HG03342 (cell line): ENCODE measurements at regions not wholly inside any gene's neighbourhood (a gene's known extent, or its start where the extent isn't known, plus 50 kb on each side); places are given as distances from the start of the nearest gene placed in this dataset.
"Not testable (repeated sequence)": the region's sequence is repeated elsewhere in the genome, so short reads cannot be mapped to it uniquely, and the experiment has no call there.

Source experiments
- ATAC-seq: cut with Tn5 transposase; IDR thresholded peaks from one replicate; pipeline ENCODE4 v1.9.1; 2021; ENCODE audit warnings: mild to moderate bottlenecking, moderate library complexity; ENCODE audit not compliant: unreplicated experiment

DNA sequence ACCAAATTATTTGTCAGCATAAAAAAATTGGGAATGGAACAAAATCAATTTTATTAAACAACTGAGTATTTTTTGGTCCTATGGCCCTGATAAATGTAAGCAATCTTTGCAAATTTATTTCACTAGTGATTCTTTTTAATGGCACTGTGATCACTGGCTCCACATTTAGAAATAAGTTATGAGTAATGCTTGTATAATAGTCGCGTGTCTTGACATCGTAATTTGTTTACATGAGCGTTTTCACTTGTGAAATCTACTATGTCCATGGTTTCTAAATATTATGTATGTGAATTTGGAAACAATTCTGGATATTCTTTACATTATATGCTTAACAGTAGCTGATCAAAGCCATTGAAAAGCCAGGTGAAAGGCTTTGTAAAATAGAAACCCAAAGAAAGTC, 817.5 kb downstream of the EFNA5 start:
- no peak for ATAC-seq

DNA sequence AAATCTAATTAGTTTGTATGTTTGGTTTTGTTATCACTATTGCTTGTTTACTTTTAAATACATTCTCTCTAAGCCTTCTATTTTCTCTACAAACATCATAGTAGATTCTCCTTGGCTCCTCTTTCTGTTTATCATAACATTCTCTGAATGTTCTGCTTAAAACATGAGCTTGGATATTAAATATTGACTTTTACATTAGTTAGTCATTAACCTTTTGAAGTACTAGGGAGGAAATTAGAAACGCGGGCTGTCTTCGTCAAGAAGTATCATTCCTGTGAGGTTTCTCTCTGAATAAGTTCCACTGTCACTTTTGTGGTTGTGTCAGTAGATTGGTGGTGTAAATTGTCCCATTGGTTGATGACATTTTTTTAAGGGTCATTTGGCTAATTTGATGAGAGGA, 821.5 kb downstream of the EFNA5 start:
- no peak for ATAC-seq

DNA sequence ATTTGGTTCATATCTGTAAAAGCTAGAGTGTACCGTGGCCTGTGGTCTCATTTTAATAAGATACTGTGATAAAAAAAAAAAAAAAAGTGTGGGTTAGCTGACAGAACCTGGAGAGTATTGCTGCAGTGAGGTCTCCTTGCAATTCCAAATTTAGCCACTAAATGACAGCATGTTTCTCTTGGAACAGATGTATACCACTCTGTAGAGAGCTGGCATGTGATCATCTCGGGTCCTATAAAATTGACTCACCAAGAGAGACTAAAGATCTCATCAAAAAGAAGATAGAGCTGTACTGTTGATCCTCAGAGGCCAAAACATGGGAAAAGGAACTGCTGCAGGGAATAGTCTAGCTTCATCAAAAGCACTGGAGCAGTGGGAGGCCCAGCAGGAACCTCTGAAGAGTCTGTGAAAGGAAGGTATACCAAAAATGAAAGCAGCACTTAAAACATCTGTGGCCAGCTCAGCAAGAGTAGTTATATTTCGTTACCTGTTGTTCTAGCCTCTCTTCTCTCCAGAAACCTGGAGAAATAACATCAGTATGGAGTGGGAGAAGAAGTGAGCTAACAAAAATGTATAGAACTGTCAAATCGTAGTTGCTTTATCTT, 826.8 kb downstream of the EFNA5 start:
- ATAC-seq, result peak; percentile 84

DNA sequence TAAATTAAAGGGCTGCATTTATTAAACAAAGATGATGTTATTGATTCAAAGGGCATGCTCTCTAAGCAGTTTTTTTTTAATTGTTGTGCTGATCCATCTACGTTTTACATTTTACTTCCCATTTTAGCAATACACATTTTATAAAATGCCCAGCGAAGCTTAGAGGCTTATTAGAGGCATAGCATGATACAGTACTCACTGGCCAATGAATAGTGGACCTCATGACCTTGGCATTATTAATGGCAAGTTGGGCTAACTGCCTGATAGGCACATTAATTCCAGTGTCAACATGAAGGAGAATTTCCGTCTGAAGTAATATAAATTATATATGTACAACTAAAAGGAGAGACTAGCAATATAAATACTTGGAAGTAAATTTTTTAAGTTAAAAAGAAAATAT, 837.2 kb downstream of the EFNA5 start:
- no peak for ATAC-seq

DNA sequence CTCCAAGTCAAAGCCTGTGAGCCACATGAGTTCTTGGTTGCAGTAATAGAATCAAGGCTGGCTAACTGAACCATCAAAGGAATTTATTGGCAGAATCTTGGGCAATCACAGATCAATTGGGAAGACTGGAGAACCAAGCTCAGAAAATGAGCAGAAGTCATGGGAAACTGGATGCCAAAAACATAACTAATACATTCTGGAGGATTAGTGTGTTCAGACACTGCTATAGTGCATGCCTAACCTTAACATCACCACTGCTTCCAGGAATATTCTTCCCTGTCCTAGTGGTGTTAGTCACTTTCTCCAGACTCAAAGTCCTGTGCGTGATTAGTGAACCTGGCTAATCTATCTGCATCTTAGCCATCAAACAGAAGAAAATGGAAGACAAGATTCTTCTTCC, 843.7 kb downstream of the EFNA5 start:
- ATAC-seq, result no peak

DNA sequence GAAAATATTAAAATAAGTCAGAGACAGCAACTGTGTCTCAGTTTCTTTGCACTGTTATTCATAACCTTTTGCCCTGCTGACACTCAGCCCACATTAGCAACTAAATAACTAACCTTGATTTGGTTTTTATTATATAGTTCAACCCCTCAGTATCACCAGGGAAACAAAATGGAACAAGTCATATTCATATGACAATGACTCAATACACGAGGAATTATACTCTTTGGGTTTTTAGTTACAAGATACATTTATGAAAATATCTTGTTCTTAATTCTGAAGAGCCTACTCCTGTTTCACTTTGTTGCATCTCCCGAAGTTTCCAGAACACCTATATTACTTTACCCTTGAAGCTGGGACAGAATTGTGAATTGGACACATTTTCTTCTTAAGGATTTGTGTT, 845.4 kb downstream of the EFNA5 start:
- ATAC-seq, result no peak

DNA sequence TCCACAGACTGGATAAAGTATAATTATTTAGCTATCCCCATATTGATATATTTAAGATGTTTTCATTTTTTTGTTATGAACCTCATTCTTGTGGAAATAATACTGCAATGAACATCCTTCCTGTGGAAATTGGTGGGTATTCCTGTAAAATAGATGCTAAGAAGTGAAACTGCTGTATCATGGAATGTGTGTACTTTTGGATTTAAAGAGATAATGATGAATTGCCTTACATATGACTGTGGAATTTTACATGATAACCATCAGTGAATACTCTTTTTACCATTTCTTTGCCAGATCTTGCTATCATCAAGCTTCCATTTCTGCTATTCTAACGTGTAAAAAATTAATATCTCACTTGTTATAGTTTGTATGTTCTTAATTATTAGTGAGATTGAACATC, 847.9 kb downstream of the EFNA5 start:
- ATAC-seq, result no peak

- ATAC-seq, result no peak
Observed at GRCh38 chr5:106818552-106818951, 852.2 kb downstream of the EFNA5 start.

DNA sequence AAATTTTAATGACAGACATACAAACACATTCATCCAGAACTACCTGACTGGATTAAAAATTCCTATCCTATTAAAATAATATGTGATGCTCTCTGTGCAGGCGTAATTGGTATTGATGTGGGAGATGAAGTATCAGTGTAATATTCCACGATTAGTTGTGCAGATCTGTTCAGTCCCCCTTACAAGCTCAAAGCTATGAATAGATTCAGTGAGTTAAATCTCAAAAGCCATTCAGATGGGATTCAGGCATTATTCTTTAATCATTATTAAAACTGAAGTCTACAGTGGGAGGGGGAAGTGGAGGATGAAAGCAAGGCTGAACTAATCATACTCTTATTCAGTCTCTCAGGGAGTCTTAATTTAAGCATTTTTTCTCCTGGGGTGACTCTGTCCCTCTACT, 855.8 kb downstream of the EFNA5 start:
- ATAC-seq, result no peak

DNA sequence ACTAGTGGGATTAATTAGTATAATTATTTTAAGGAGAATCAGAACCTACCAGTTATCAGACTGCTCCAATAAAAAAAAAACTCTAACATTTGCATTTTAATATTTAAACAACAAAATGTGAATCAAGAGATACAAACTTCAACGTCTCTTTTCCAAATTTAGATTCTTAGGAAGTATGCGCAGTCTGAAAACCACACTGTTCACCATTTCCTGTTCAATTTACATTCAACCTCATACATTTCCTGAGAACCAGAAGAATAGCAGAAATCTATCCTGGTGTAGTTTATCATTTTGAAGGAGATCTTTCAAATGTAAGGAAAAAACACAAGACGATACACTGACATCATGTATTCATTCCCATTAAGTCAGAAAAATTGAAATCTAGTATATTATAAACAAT, 869.2 kb downstream of the EFNA5 start:
- ATAC-seq, result no peak

- ATAC-seq, result no peak
Observed at GRCh38 chr5:106797996-106798395, 872.7 kb downstream of the EFNA5 start.

GRCh38 chr5:106796081-106796480, 874.7 kb downstream of the EFNA5 start:
- no peak for ATAC-seq

DNA sequence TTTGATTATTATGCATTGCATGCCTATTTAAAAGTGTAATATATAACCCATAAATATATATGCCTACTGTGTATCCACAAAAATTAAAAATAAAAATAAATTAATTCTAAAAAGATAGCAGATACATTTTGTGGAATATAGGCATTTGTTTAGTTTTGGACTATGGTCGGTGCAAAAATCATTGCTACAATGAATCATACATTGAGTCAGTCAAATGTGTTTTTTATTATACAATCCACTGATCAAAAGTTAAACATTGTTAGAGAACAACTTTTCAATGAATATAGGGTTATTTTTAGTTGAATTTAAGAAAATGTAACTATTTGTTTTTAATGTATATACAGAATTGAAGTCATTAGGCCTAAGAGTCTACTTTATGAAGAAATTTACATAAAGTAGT, 885.9 kb downstream of the EFNA5 start:
- ATAC-seq, result no peak

DNA sequence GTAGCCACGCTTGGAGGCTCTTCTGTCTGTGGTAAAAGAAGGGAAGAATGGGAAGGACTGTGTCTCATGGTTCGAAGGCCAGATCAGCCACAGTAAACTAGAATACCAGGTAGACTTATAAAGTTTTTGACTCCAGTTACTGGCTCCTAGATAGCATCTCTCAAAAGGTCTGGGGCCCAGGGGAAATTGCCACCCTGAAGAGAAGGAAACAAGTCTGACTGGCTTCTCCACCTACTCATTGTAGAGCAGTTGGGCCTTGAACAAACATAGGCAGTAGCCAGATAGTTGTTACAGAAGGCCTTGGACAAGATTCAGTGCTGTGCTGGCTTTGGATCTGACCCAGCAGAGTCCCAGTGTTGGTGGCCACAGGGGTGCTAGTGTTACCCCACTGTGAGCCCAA, 890.4 kb downstream of the EFNA5 start:
- ATAC-seq, result no peak

DNA sequence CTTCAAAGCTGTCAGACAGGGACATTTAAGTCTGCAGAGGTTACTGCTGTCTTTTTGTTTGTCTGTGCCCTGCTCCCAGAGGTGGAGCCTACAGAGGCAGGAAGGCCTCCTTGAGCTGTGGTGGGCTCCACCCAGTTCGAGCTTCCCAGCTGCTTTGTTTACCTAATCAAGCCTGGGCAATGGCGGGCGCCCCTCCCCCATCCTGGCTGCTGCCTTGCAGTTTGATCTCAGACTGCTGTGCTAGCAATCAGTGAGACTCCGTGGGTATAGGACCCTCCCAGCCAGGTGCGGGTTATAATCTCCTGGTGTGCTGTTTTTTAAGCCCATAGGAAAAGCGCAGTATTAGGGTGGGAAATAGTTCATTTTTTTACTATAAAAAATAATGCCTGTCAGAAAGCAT, 894.2 kb downstream of the EFNA5 start:
- not testable (repeated sequence) for ATAC-seq

GRCh38 chr5:106768392-106768791, 902.3 kb downstream of the EFNA5 start:
- no peak for ATAC-seq

GRCh38 chr5:106766916-106767315, 903.8 kb downstream of the EFNA5 start:
- ATAC-seq, result no peak

DNA sequence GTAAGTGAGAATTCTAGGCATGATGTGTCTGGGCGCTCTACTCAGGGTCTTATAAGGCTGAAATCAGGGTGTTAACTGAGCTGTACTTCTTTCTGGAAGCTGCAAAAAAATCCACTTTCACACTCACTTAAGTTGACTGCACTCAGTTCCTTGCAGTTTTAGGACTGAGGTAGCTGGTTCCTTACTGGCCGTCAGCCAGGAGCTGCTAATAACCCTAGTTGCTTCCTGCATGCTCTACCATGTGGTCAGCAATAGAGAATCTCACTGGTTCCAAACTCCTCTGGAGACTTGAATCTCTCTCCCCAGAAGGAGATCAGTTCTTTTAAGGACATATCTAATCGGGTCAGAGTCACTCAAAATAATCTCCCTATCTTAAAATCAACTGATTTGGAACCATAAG, 911.2 kb downstream of the EFNA5 start:
- ATAC-seq, result no peak

DNA sequence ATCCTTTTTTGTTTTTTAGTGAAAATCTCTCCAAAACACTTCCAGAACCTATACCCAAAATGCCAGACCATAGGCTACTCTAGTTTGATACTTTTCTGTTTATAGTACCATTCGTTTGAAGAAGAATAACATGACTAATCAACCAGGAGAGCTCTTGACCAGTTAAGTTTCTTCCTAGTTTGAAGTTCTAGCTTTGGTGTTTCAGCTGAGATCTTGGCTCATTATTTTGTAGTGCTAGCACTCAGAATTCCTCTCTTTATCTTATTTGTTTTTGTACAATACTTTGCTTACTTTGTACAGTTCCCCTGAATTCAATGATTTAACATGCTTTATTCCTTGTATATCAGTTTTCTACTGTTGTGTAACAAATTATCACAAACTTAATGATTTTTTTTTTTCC, 911.6 kb downstream of the EFNA5 start:
- no peak for ATAC-seq

DNA sequence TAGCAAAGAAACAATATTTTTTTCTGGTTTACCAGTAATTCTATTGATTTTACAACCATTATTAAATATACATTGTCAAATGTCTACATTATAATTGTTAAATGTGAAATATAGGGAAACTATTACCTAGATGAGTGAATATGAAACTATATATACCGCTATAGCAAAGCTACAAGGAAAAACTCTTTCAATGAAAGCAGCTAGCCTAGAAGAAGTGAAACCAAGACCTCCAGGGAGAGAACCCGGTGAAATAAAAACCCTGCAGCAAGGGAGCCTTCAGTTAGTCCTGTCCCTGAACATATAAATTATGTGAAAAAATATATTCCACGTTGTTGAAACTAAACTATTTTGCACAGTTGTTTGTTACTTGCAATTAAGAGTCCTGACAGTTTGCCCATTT, 913.1 kb downstream of the EFNA5 start:
- ATAC-seq, result peak; percentile 48

- no peak for ATAC-seq
Observed at GRCh38 chr5:106755789-106756188, 914.9 kb downstream of the EFNA5 start.

DNA sequence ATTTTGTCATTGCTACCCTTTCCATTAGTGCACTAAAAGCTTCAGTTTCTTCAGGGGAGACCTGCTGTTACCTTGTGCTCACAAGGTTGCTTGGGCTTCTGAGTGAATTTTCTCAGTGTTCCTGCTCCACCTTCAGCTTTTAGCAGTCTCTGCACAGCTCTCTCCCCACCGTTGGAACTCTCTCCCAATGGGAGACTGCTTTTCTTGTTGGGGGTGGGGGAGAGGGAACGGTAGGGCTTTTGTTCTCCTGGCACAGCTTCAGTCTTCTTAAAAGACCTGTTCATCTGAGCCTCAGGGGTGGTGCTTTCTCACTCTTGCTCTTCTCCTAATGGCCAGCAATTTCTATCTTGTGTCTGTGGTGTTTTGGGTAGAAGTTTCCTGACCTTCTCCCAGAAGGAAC, 915.7 kb downstream of the EFNA5 start:
- ATAC-seq, result no peak

DNA sequence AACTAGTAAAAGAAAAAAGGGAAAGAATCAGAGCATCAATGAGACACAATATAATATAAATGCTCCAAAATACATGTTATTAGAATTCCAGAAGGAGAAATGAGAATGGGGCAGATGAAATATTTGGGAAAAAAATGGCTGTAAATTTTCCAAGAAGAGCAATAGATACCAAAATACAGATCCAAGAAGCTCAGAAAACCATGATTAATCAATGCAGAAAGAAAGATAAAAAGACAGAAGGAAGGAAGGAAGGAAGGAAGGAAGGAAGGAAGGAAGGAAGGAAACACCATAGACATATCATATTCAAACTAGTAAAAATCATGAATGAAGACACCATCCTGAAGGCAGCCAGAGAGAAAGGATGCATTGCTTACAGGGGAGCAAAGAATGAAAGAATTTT, 920.9 kb downstream of the EFNA5 start:
- ATAC-seq, result no peak

DNA sequence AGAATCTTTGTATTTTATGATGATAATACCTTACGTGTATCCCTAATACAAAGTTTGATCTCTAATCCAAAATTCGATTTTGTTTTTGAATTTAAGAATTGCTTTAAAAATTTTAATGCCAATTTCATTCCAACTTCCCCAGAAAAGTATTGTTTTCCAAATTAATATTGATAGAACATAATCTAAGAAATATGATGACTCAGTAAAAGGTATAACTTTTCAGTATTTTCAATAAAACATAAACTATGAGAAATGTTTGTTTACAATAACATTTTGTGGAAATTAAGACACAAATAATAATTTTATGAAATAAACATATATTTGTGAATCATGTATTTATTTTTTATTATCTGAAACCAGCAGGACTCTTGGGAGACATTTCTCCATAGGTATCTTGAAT, 931.6 kb downstream of the EFNA5 start:
- no peak for ATAC-seq
